Vagina (tissue), 2 donors: ENCODE measurements at regions not wholly inside any gene's neighbourhood (a gene's known extent, or its start where the extent isn't known, plus 50 kb on each side); places are given as distances from the start of the nearest gene placed in this dataset.
"Not testable (repeated sequence)": the region's sequence is repeated elsewhere in the genome, so short reads cannot be mapped to it uniquely, and the experiment has no call there.

Experiments used
- CTCF ChIP-seq, 3 experiments: fragments of 450-650 bp in 2 of 3; fragments of 200-600 bp in 1 of 3; sonication (generic) in 1 of 3; IDR thresholded peaks; one replicate each; pipeline ENCODE4 v1.5.1; 2017 to 2019; ENCODE audit warnings: antibody characterized with exemption in 3 of 3, mild to moderate bottlenecking in 2 of 3, moderate library complexity in 2 of 3
- POLR2AphosphoS5 ChIP-seq, 2 donors: sonication (generic); formaldehyde crosslinking; IDR thresholded peaks; one replicate each; pipeline ENCODE4 v1.9.0; 2017; ENCODE audit warnings: antibody characterized with exemption in 2 of 2, mild to moderate bottlenecking in 2 of 2, low read depth in 1 of 2; ENCODE audit not compliant: insufficient read depth in 1 of 2

GRCh38 chrX:137797926-137798325, 232.0 kb downstream of the ZIC3 start:
- not testable (repeated sequence) for TF ChIP-seq POLR2AphosphoS5 (IDR thresholded peaks at IDR 0.05; ENCODE audit: insufficient read depth in 1 of 2, low read depth in 1 of 2); CTCF (IDR thresholded peaks at IDR 0.05)
